ENCODE measurements at regions not wholly inside any gene's neighbourhood (a gene's known extent, or its start where the extent isn't known, plus 50 kb on each side); places are given as distances from the start of the nearest gene placed in this dataset.

GRCh38 chr19:5268801-5269200 lies 71.8 kb downstream of the PTPRS start:
- TF ChIP-seq CTCF (IDR thresholded peaks at IDR 0.05) (no peak), POLR2A (IDR thresholded peaks at IDR 0.05) (no peak), POLR2AphosphoS5 (IDR thresholded peaks at IDR 0.05) (no peak)
